Right atrium auricular region (tissue), 2 donors: ENCODE measurements at regions not wholly inside any gene's neighbourhood (a gene's known extent, or its start where the extent isn't known, plus 50 kb on each side); places are given as distances from the start of the nearest gene placed in this dataset.
"Not testable (repeated sequence)": the region's sequence is repeated elsewhere in the genome, so short reads cannot be mapped to it uniquely, and the experiment has no call there.

Experiments
- DNase-seq: peaks from one replicate; pipeline ENCODE4 v3.0.0-alpha.2; 2019; ENCODE audit warnings: low spot score
- H3K27ac ChIP-seq, 2 donors: fragments of 200-600 bp; sonication (generic); 1 replicate in 1 of 2; 2 replicates in 1 of 2; pipeline ENCODE4 v1.5.1; 2016 to 2019
- H3K27me3 ChIP-seq, 2 donors: fragments of 200-600 bp; sonication (generic); one replicate each; pipeline versions ENCODE4 v1.5.1 to v1.6.0; 2017 to 2019
- H3K36me3 ChIP-seq: fragments of 200-600 bp; sonication (generic); one replicate; pipeline ENCODE4 v1.5.1; 2016
- H3K4me1 ChIP-seq, 2 donors: fragments of 200-600 bp; sonication (generic); one replicate each; pipeline versions ENCODE4 v1.5.1 to v1.6.0; 2017 to 2019
- H3K4me3 ChIP-seq, 2 donors: fragments of 200-600 bp; sonication (generic); 1 replicate in 1 of 2; 2 replicates in 1 of 2; pipeline ENCODE4 v1.5.1; 2017 to 2019; ENCODE audit warnings: mild to moderate bottlenecking in 1 of 2, moderate library complexity in 1 of 2
- H3K9me3 ChIP-seq, 2 donors: fragments of 200-600 bp; sonication (generic); one replicate each; pipeline ENCODE4 v1.5.1; 2019

DNA sequence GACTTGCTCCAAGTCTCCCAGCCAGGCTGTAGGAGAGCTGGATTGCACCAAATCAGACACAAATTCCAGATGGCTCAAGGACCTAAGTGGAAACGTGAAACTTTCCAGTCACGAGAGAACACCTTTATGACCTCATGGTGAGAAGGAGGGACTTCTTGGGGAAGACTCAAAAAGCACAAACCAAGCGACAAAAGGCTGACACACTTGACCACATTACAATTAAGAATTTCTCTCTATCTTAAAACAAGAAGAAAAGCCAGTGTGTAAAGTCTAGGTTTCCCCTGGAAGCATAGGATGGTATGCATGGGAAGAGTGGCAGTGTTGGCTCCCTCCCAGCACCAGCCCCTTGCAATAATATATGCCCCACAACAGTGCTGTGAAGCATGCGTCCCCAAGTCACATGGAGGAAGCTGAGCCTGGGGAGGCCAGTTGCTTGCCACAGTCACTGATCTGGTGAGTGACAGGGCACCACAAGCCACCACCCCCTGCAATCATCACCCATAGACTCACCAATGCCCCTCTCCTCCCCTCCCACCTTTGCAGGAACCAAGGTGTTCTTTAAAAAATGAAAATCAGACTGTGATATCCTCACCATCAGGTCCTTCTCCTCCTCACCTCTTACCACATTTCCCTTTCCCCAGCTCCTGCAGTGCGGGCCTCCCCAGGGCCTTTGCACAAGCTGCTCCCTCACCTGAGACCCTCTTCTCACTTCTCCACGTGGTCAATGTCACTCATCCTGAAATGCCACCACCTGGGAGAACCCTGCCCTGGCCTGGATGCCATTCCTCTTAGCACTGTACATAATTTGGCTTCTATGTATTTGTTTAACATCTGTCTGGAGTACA, 188.7 kb downstream of the BCL2L11 start:
- H3K27ac ChIP-seq, H3K4me3 ChIP-seq, H3K27me3 ChIP-seq, H3K36me3 ChIP-seq, H3K4me1 ChIP-seq, DNase-seq, H3K9me3 ChIP-seq: not testable (repeated sequence)

- not testable (repeated sequence) for H3K4me3 ChIP-seq, H3K9me3 ChIP-seq, DNase-seq, H3K27me3 ChIP-seq, H3K27ac ChIP-seq, H3K36me3 ChIP-seq, H3K4me1 ChIP-seq
Observed at GRCh38 chr2:111310395-111310794, 189.7 kb downstream of the BCL2L11 start.

DNA sequence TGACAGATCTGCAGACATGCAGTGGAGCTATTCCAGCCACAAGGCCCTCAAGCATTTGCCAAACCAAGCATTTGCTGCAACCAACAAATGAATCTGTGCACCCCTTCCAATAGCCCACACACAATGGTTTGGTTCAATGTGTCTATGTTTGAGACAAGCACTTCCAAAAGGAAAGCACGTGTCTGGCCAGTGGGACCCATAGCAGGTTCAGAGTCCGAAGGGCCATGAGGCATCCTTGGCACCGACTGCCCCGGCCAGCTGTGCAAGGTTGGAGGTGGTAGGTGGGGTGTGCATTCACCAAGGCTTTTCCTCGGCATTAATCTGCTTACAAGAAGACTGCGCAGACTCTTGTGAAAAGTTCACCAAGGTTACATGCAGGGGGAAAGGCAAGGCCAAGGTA, 190.9 kb downstream of the BCL2L11 start:
- not testable (repeated sequence) for H3K27me3 ChIP-seq, DNase-seq, H3K4me3 ChIP-seq, H3K27ac ChIP-seq, H3K9me3 ChIP-seq, H3K4me1 ChIP-seq, H3K36me3 ChIP-seq

DNA sequence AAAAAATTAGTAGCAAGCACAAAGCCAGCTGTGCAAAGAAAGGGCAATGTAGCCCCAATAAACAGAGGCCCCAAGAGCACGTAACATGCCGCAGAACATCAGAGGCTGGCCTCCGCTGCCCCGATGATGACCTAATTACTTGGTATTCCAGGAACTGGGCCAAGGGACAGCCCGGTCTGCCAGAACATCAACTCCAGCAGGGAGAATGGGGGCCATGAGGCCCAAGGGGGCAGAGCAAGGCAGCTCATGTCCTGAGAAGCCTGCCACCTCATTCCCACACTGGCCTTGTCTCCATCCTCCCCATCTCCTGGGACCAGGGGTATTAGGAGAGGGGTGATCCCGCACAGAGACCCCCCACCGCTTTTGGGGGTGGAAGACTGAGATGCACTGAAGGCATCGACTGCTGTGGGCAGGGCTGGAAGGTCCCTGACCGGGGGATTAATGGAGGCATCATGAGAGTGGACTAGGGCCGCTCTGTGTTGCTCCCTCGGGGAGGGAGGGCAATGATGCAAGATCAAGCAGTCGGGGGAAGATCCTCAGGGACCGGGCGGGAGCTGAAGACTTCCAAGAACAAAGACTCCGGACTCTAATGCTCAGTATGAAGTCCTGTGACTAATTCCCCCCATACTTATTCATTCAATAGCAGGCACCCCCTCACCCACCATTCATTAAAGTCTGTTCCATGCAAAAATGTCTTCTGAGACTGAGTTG, 192.3 kb downstream of the BCL2L11 start:
- not testable (repeated sequence) for H3K27me3 ChIP-seq, DNase-seq, H3K27ac ChIP-seq, H3K36me3 ChIP-seq, H3K9me3 ChIP-seq, H3K4me1 ChIP-seq, H3K4me3 ChIP-seq

- DNase-seq, H3K27me3 ChIP-seq: not testable (repeated sequence)
Observed at GRCh38 chr2:111313711-111314110, 193.0 kb downstream of the BCL2L11 start.

DNA sequence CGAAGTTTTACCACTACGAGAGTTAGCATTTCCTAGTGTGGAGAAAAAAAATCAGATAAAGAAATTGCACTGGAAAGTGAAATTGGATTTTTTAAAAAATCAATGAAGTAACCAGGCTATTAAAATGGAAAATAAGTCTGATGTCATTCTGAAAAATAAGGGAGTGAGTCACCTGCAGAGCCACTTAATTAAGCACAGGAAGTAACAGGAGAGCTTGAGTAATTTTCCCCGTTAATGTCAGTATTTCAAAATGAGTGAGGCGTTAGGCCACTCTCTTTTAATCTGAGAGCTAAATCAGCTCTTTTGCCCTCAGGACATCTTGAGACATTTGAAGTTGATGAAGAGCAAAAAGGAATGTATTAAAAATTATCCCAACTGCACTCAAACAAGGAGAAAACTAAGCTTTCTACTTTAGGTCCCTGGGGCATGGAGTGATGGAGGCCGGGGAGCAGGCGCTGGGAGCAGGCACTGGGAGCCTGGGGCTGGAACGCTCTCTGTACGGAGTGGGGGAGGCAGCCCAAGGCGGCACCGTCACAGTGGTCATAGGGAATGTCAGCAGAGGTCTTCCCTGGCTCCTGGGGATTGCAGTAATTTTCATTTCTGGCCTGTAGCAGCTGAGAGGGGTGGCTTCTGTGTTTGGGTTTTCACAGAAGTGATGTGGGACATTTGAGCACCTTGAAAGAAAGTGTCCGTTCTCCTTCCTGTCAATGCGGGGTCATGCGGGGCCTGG, 194.6 kb downstream of the BCL2L11 start:
- H3K4me1 ChIP-seq, H3K27ac ChIP-seq, DNase-seq, H3K36me3 ChIP-seq, H3K27me3 ChIP-seq, H3K9me3 ChIP-seq, H3K4me3 ChIP-seq: not testable (repeated sequence)

More at GRCh38 chr2:111313711-111314110, 193.0 kb downstream of the BCL2L11 start:
- not testable (repeated sequence) for H3K9me3 ChIP-seq, H3K4me1 ChIP-seq, H3K4me3 ChIP-seq, H3K27ac ChIP-seq, H3K36me3 ChIP-seq

GRCh38 chr2:111316221-111316741, 195.6 kb downstream of the BCL2L11 start:
- H3K27me3 ChIP-seq, H3K36me3 ChIP-seq, H3K4me1 ChIP-seq, H3K4me3 ChIP-seq, DNase-seq, H3K9me3 ChIP-seq, H3K27ac ChIP-seq: not testable (repeated sequence)

DNA sequence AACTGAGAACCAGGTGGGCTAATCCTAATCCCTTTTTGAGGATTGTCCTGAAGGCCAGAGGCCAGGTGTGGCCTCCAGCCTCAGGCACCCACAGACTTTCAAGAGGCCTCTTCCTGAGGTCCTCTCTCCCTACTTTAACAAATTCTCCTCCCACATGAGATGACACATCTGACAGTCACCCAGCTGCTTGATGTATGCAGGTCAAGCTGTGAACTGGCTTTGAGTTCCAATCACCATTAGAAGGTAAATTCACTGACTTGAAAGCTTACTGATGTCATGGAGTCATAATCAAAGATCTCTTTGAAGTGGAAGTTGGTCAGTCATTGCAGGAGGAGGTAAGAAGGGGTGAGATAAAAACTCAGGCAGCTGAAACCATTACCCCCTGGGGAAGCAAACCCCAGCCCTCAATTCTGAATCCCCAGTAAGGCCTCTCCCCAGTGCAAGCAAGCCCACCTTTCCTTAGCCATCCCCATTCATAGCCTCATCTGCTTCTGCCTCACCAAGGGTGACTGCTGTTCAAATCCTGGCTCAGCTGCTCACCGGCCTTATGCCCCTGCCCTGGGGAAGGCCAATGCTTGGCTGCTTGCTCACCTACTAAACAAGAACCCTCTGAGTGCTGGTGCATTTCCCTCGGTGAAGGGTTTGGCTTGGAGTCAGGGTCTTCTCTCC, 196.3 kb downstream of the BCL2L11 start:
- not testable (repeated sequence) for H3K27ac ChIP-seq, H3K4me3 ChIP-seq, H3K4me1 ChIP-seq, H3K36me3 ChIP-seq, DNase-seq, H3K9me3 ChIP-seq, H3K27me3 ChIP-seq

GRCh38 chr2:111319552-111319951, 198.8 kb downstream of the BCL2L11 start:
- H3K27me3 ChIP-seq, H3K36me3 ChIP-seq, H3K4me1 ChIP-seq, H3K4me3 ChIP-seq, H3K9me3 ChIP-seq, DNase-seq, H3K27ac ChIP-seq: not testable (repeated sequence)

GRCh38 chr2:111320264-111320663, 199.6 kb downstream of the BCL2L11 start:
- H3K36me3 ChIP-seq, H3K9me3 ChIP-seq, H3K27ac ChIP-seq, H3K4me3 ChIP-seq, H3K4me1 ChIP-seq, DNase-seq, H3K27me3 ChIP-seq: not testable (repeated sequence)

- not testable (repeated sequence) for DNase-seq, H3K27me3 ChIP-seq, H3K36me3 ChIP-seq, H3K4me1 ChIP-seq, H3K4me3 ChIP-seq, H3K9me3 ChIP-seq, H3K27ac ChIP-seq
Observed at GRCh38 chr2:111320965-111321364, 200.3 kb downstream of the BCL2L11 start.

- not testable (repeated sequence) for H3K36me3 ChIP-seq, H3K27ac ChIP-seq, DNase-seq, H3K4me1 ChIP-seq, H3K27me3 ChIP-seq, H3K4me3 ChIP-seq, H3K9me3 ChIP-seq
Observed at GRCh38 chr2:111323384-111323783, 202.7 kb downstream of the BCL2L11 start.

DNA sequence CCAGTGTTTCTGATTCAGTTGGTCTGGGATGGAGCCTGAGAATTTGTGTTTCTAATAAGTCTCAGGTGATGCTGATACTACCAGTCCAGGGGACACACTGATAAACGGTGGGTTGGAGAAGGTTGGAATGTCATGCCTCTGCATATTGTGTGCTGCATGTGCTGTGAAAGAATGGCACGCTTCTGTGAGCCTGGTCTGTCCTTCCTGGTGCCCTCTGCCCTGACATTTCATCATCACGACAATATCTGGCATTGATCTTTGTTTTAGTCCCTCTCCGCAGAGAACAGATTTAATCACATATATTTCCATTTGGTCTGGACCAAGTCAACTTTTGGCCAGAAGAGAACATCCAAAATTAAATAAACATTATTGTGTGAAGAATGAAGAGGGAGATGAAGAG, 207.0 kb downstream of the BCL2L11 start:
- H3K4me3 ChIP-seq, H3K4me1 ChIP-seq, H3K36me3 ChIP-seq, H3K27ac ChIP-seq, H3K9me3 ChIP-seq, DNase-seq, H3K27me3 ChIP-seq: not testable (repeated sequence)

GRCh38 chr2:111329309-111329708, 208.6 kb downstream of the BCL2L11 start:
- not testable (repeated sequence) for H3K4me3 ChIP-seq, H3K4me1 ChIP-seq, H3K9me3 ChIP-seq, H3K27me3 ChIP-seq, DNase-seq, H3K27ac ChIP-seq, H3K36me3 ChIP-seq
